ENCODE measurements at regions not wholly inside any gene's neighbourhood (a gene's known extent, or its start where the extent isn't known, plus 50 kb on each side); places are given as distances from the start of the nearest gene placed in this dataset.

GRCh38 chr7:115078851-115079250 lies 157.0 kb downstream of the MDFIC start:
- 92% methylated on average over 1 of the region's 1 CpG for WGBS
- H3K27me3 ChIP-seq = no peaks in the 10 kb centered on the region
- H3K4me3 ChIP-seq = no peak overlapping the region
- H3K36me3 ChIP-seq = no peaks in the 10 kb centered on the region
- DNase-seq (ENCODE audit: extremely low spot score) = no peak
- TF ChIP-seq EP300 (IDR thresholded peaks at IDR 0.05) (no peak), POLR2AphosphoS5 (IDR thresholded peaks at IDR 0.05) (no peak), CTCF (IDR thresholded peaks at IDR 0.05) (no peak), POLR2A (IDR thresholded peaks at IDR 0.05; ENCODE audit: low read depth) (no peak)
- H3K4me1 ChIP-seq = no peaks in the 10 kb centered on the region
- intact Hi-C loops (cut with DNase I) = no loop called here
- H3K27ac ChIP-seq (replicated peaks in 1 of 4) = no peak overlapping the region
- H3K9me3 ChIP-seq = no peaks in the 10 kb centered on the region

GRCh38 chr7:115078386-115078785 lies 156.5 kb downstream of the MDFIC start:
- no peak overlapping the region for H3K27ac ChIP-seq (replicated peaks in 1 of 4)
- no peaks in the 10 kb centered on the region for H3K4me1 ChIP-seq
- no peak for DNase-seq (ENCODE audit: extremely low spot score)
- H3K9me3 ChIP-seq = no peaks in the 10 kb centered on the region
- intact Hi-C loops (cut with DNase I) = no loop called here
- H3K4me3 ChIP-seq = no peak overlapping the region
- TF ChIP-seq CTCF (IDR thresholded peaks at IDR 0.05) = no peak
- TF ChIP-seq POLR2AphosphoS5 (IDR thresholded peaks at IDR 0.05) = no peak
- TF ChIP-seq POLR2A (IDR thresholded peaks at IDR 0.05; ENCODE audit: low read depth) = no peak
- no peak for TF ChIP-seq EP300 (IDR thresholded peaks at IDR 0.05)
- H3K36me3 ChIP-seq = no peaks in the 10 kb centered on the region
- no peaks in the 10 kb centered on the region for H3K27me3 ChIP-seq

- no peak overlapping the region for H3K27ac ChIP-seq (replicated peaks in 1 of 4)
- TF ChIP-seq EP300 (IDR thresholded peaks at IDR 0.05) (no peak), POLR2AphosphoS5 (IDR thresholded peaks at IDR 0.05) (no peak)
- H3K36me3 ChIP-seq = no peaks in the 10 kb centered on the region
- no peaks in the 10 kb centered on the region for H3K9me3 ChIP-seq
- no peak overlapping the region for H3K4me3 ChIP-seq
- intact Hi-C loops (cut with DNase I) = no loop called here
- WGBS = no CpG with 5 or more reads among the region's 1 CpG
- H3K27me3 ChIP-seq = no peaks in the 10 kb centered on the region
- no peak for DNase-seq (ENCODE audit: extremely low spot score)
- H3K4me1 ChIP-seq = no peaks in the 10 kb centered on the region
These were observed 148.4 kb downstream of the MDFIC start for GRCh38 chr7:115070311-115070710.

Small RNA genes in the stretch of these regions (small RNA-seq; reads per million reads assigned to genes)
- 0 reads per million in 3 donors for gene RF00019
- 0 reads per million in 3 donors for gene SNORA25B
